ENCODE measurements at regions not wholly inside any gene's neighbourhood (a gene's known extent, or its start where the extent isn't known, plus 50 kb on each side); places are given as distances from the start of the nearest gene placed in this dataset.

DNA sequence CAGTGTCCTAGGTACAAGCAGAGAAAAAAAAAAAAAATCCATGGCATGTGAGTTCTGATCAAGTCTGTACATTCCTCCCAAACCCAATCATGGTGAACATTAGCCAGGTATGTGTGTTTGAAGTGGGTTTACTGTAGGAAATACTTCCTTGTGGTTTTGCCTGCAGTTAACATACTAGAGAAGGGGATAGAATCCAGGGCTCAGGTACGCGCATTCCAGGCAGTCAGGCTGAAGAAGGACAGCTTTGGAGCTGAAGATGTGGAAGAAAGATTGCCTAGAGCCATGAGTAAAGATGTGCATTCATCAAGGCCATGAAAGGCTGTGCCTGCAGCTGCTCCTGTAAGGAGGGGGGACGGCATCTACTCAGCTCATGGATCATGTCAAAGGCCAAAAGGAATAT, 88.2 kb upstream of the NTF3 start:
- Histone ChIP-seq H3K27ac (ENCODE audit: low read length) (no peak overlapping the region), H3K27me3 (ENCODE audit: insufficient read depth, low read depth, low read length) (no peaks in the 10 kb centered on the region), H3K4me3 (ENCODE audit: low read length) (no peak overlapping the region), H3F3A (ENCODE audit: insufficient read depth, low read length, poor library complexity, severe bottlenecking) (no peaks in the 10 kb centered on the region), H2AFZ (ENCODE audit: low read depth, low read length) (no peak overlapping the region), H3K9ac (ENCODE audit: low read length) (no peak overlapping the region), H3K9me2 (ENCODE audit: insufficient read depth, low read length) (no peaks in the 10 kb centered on the region), H4K20me1 (ENCODE audit: insufficient read depth) (no peaks in the 10 kb centered on the region), H3K9me3 (ENCODE audit: low read length) (no peaks in the 10 kb centered on the region), H3K4me2 (ENCODE audit: low read length) (no peak overlapping the region), H3K36me3 (ENCODE audit: insufficient read depth, low read length) (no peaks in the 10 kb centered on the region), H3K79me2 (replicated peaks; ENCODE audit: insufficient read depth, low read length) (no peaks in the 10 kb centered on the region)
- no peak for TF ChIP-seq SMC3 (conservative IDR thresholded peaks at IDR 0.05; ENCODE audit: poor library complexity)
- no peak for TF ChIP-seq TAF1 (IDR thresholded peaks at IDR 0.05; ENCODE audit: low read depth)
- no peak for TF ChIP-seq RAD21 (conservative IDR thresholded peaks at IDR 0.05)
- TF ChIP-seq, protein P1, sequence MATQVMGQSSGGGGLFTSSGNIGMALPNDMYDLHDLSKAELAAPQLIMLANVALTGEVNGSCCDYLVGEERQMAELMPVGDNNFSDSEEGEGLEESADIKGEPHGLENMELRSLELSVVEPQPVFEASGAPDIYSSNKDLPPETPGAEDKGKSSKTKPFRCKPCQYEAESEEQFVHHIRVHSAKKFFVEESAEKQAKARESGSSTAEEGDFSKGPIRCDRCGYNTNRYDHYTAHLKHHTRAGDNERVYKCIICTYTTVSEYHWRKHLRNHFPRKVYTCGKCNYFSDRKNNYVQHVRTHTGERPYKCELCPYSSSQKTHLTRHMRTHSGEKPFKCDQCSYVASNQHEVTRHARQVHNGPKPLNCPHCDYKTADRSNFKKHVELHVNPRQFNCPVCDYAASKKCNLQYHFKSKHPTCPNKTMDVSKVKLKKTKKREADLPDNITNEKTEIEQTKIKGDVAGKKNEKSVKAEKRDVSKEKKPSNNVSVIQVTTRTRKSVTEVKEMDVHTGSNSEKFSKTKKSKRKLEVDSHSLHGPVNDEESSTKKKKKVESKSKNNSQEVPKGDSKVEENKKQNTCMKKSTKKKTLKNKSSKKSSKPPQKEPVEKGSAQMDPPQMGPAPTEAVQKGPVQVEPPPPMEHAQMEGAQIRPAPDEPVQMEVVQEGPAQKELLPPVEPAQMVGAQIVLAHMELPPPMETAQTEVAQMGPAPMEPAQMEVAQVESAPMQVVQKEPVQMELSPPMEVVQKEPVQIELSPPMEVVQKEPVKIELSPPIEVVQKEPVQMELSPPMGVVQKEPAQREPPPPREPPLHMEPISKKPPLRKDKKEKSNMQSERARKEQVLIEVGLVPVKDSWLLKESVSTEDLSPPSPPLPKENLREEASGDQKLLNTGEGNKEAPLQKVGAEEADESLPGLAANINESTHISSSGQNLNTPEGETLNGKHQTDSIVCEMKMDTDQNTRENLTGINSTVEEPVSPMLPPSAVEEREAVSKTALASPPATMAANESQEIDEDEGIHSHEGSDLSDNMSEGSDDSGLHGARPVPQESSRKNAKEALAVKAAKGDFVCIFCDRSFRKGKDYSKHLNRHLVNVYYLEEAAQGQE (IDR thresholded peaks at IDR 0.05; ENCODE audit: borderline replicate concordance): no peak
- no peak for TF ChIP-seq MXI1 (conservative IDR thresholded peaks at IDR 0.05; ENCODE audit: poor library complexity, severe bottlenecking)
- TF ChIP-seq, protein P2, sequence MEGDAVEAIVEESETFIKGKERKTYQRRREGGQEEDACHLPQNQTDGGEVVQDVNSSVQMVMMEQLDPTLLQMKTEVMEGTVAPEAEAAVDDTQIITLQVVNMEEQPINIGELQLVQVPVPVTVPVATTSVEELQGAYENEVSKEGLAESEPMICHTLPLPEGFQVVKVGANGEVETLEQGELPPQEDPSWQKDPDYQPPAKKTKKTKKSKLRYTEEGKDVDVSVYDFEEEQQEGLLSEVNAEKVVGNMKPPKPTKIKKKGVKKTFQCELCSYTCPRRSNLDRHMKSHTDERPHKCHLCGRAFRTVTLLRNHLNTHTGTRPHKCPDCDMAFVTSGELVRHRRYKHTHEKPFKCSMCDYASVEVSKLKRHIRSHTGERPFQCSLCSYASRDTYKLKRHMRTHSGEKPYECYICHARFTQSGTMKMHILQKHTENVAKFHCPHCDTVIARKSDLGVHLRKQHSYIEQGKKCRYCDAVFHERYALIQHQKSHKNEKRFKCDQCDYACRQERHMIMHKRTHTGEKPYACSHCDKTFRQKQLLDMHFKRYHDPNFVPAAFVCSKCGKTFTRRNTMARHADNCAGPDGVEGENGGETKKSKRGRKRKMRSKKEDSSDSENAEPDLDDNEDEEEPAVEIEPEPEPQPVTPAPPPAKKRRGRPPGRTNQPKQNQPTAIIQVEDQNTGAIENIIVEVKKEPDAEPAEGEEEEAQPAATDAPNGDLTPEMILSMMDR (IDR thresholded peaks at IDR 0.05; ENCODE audit: poor library complexity, severe bottlenecking): no peak
- TF ChIP-seq EZH2 (IDR thresholded peaks at IDR 0.05; ENCODE audit: borderline replicate concordance, insufficient read depth, low read length, poor library complexity, severe bottlenecking): no peak
- TF ChIP-seq POLR2AphosphoS5 (IDR thresholded peaks at IDR 0.05): no peak

DNA sequence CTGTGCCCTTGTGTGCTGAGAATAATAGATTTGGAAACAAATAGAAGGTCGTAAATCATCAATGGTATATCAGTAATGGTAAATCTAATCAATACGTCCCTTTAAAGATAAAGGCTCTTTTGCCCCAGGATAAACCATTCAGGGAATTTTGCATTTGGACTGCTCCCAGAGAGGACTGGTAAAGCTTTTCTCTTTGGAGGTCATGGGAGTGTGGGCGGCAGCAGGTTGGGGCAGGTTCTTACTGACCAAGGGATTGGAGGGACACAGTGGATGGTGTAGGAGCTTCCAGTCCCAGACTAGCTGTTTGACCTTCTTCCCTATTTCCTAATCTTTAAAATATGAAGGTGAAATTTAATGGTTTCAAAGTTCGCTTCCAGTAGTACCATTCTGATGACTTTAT, 87.8 kb upstream of the NTF3 start:
- no peaks in the 10 kb centered on the region for H3F3A ChIP-seq (ENCODE audit: insufficient read depth, low read length, poor library complexity, severe bottlenecking)
- no peaks in the 10 kb centered on the region for H3K36me3 ChIP-seq (ENCODE audit: insufficient read depth, low read length)
- H4K20me1 ChIP-seq (ENCODE audit: insufficient read depth): no peaks in the 10 kb centered on the region
- no peaks in the 10 kb centered on the region for H3K79me2 ChIP-seq (replicated peaks; ENCODE audit: insufficient read depth, low read length)
- H3K9ac ChIP-seq (ENCODE audit: low read length): no peak overlapping the region
- TF ChIP-seq POLR2AphosphoS5 (IDR thresholded peaks at IDR 0.05) (no peak), EZH2 (IDR thresholded peaks at IDR 0.05; ENCODE audit: borderline replicate concordance, insufficient read depth, low read length, poor library complexity, severe bottlenecking) (no peak), TAF1 (IDR thresholded peaks at IDR 0.05; ENCODE audit: low read depth) (no peak), SMC3 (conservative IDR thresholded peaks at IDR 0.05; ENCODE audit: poor library complexity) (no peak), EP300 (conservative IDR thresholded peaks at IDR 0.05; ENCODE audit: poor library complexity, severe bottlenecking) (no peak), RAD21 (conservative IDR thresholded peaks at IDR 0.05) (no peak), MXI1 (conservative IDR thresholded peaks at IDR 0.05; ENCODE audit: poor library complexity, severe bottlenecking) (no peak)
- TF ChIP-seq, protein P2 (IDR thresholded peaks at IDR 0.05; ENCODE audit: poor library complexity, severe bottlenecking): no peak
- TF ChIP-seq, protein P1 (IDR thresholded peaks at IDR 0.05; ENCODE audit: borderline replicate concordance): no peak
- no peak overlapping the region for H3K4me3 ChIP-seq (ENCODE audit: low read length)
- no peak overlapping the region for H3K4me2 ChIP-seq (ENCODE audit: low read length)
- no peaks in the 10 kb centered on the region for H3K27me3 ChIP-seq (ENCODE audit: insufficient read depth, low read depth, low read length)
- H3K9me2 ChIP-seq (ENCODE audit: insufficient read depth, low read length): no peaks in the 10 kb centered on the region
- no peak overlapping the region for H2AFZ ChIP-seq (ENCODE audit: low read depth, low read length)
- no peaks in the 10 kb centered on the region for H3K9me3 ChIP-seq (ENCODE audit: low read length)
- H3K27ac ChIP-seq (ENCODE audit: low read length): no peak overlapping the region
